ENCODE measurements at regions not wholly inside any gene's neighbourhood (a gene's known extent, or its start where the extent isn't known, plus 50 kb on each side); places are given as distances from the start of the nearest gene placed in this dataset.

GRCh38 chr2:126996378-126996699 lies 97.6 kb downstream of the TEX51 start:
- Mint-ChIP-seq H3K4me1 (no peaks in the 10 kb centered on the region), H3K27ac (no peak overlapping the region), H3K27me3 (ENCODE audit: low read depth in 2 of 2) (peaks cover 8 to 10% of the 10 kb centered on the region in 2 donors), H3K9me3 (no peaks in the 10 kb centered on the region), H3K36me3 (no peaks in the 10 kb centered on the region), H3K4me3 (no peak overlapping the region)
- Histone ChIP-seq H3K36me3 (ENCODE audit: control insufficient read depth, insufficient read depth, low read length) (no peaks in the 10 kb centered on the region), H3K4me1 (ENCODE audit: control insufficient read depth, insufficient read depth, low read length) (no peaks in the 10 kb centered on the region), H3K9me3 (ENCODE audit: control insufficient read depth, insufficient read depth, low read length) (no peaks in the 10 kb centered on the region), H3K4me3 (ENCODE audit: low read length) (no peak overlapping the region), H3K27ac (ENCODE audit: low read length) (no peak overlapping the region), H3K27me3 (ENCODE audit: control insufficient read depth, insufficient read depth, low read length) (peaks cover 2% of the 10 kb centered on the region)
- no peak for TF ChIP-seq CTCF (IDR thresholded peaks at IDR 0.05)
- intact Hi-C loops (cut with micrococcal nuclease): no loop called here
- WGBS (ENCODE audit: insufficient coverage): 94% methylated on average over 1 of the region's 1 CpG
- DNase-seq (no peak), ATAC-seq (no peak)

Data from natural killer cell (primary cell).